ENCODE measurements at regions not wholly inside any gene's neighbourhood (a gene's known extent, or its start where the extent isn't known, plus 50 kb on each side); places are given as distances from the start of the nearest gene placed in this dataset.
"Not testable (repeated sequence)": the region's sequence is repeated elsewhere in the genome, so short reads cannot be mapped to it uniquely, and the experiment has no call there.

- in situ Hi-C loops (cut with MboI; ENCODE audit: low sequenced_read_pairs): no loop called here
Observed at GRCh38 chr3:72270072-72270681, 485.2 kb upstream of the PROK2 start.

- in situ Hi-C loops (cut with MboI; ENCODE audit: low sequenced_read_pairs): no loop called here
Observed at GRCh38 chr3:72269475-72269874, 484.5 kb upstream of the PROK2 start.

GRCh38 chr3:72266921-72267524 is 482.1 kb upstream of the PROK2 start:
- in situ Hi-C loops (cut with MboI; ENCODE audit: low sequenced_read_pairs): not testable (repeated sequence)

GRCh38 chr3:72266016-72266370 is 481.0 kb upstream of the PROK2 start:
- in situ Hi-C loops (cut with MboI; ENCODE audit: low sequenced_read_pairs): no loop called here

- in situ Hi-C loops (cut with MboI; ENCODE audit: low sequenced_read_pairs): no loop called here
Observed at GRCh38 chr3:72265256-72266015, 480.5 kb upstream of the PROK2 start.

- in situ Hi-C loops (cut with MboI; ENCODE audit: low sequenced_read_pairs): no loop called here
Observed at GRCh38 chr3:72263223-72263990, 478.5 kb upstream of the PROK2 start.

- in situ Hi-C loops (cut with MboI; ENCODE audit: low sequenced_read_pairs): no loop called here
Observed at GRCh38 chr3:72262736-72263135, 477.8 kb upstream of the PROK2 start.

GRCh38 chr3:72261566-72262564 is 476.9 kb upstream of the PROK2 start:
- in situ Hi-C loops (cut with MboI; ENCODE audit: low sequenced_read_pairs): no loop called here

- in situ Hi-C loops (cut with MboI; ENCODE audit: low sequenced_read_pairs): no loop called here
Observed at GRCh38 chr3:72260588-72260910, 475.6 kb upstream of the PROK2 start.

- in situ Hi-C loops (cut with MboI; ENCODE audit: low sequenced_read_pairs): no loop called here
Observed at GRCh38 chr3:72259755-72260587, 475.0 kb upstream of the PROK2 start.

- in situ Hi-C loops (cut with MboI; ENCODE audit: low sequenced_read_pairs): no loop called here
Observed at GRCh38 chr3:72258361-72259141, 473.6 kb upstream of the PROK2 start.

GRCh38 chr3:72257738-72258137 is 472.8 kb upstream of the PROK2 start:
- in situ Hi-C loops (cut with MboI; ENCODE audit: low sequenced_read_pairs): no loop called here

- in situ Hi-C loops (cut with MboI; ENCODE audit: low sequenced_read_pairs): no loop called here
Observed at GRCh38 chr3:72257203-72257602, 472.3 kb upstream of the PROK2 start.

- in situ Hi-C loops (cut with MboI; ENCODE audit: low sequenced_read_pairs): no loop called here
Observed at GRCh38 chr3:72256716-72257115, 471.8 kb upstream of the PROK2 start.

GRCh38 chr3:72255791-72256559 is 471.0 kb upstream of the PROK2 start:
- in situ Hi-C loops (cut with MboI; ENCODE audit: low sequenced_read_pairs): no loop called here

GRCh38 chr3:72255191-72255590 is 470.2 kb upstream of the PROK2 start:
- in situ Hi-C loops (cut with MboI; ENCODE audit: low sequenced_read_pairs): no loop called here

GRCh38 chr3:72254483-72254882 is 469.5 kb upstream of the PROK2 start:
- in situ Hi-C loops (cut with MboI; ENCODE audit: low sequenced_read_pairs): no loop called here

- in situ Hi-C loops (cut with MboI; ENCODE audit: low sequenced_read_pairs): no loop called here
Observed at GRCh38 chr3:72250725-72251124, 465.8 kb upstream of the PROK2 start.

Data from HL-60/S4 treated with phorbol 12-myristate 13-acetate at 8.2 ng/mL for 4 days and 3 days (cell line).